Naive thymus-derived CD4-positive, alpha-beta T cell (primary cell): ENCODE measurements at regions not wholly inside any gene's neighbourhood (a gene's known extent, or its start where the extent isn't known, plus 50 kb on each side); places are given as distances from the start of the nearest gene placed in this dataset.

Experiments
- ATAC-seq: fragments of 150-1000 bp; cut with Tn5 transposase; 2 replicates; pipeline ENCODE4 v1.10.0; 2021; ENCODE audit warnings: mild to moderate bottlenecking, moderate library complexity
- CTCF ChIA-PET: fragments of 350-600 bp; sonication (Branson Sonifier 250); formaldehyde crosslinking; loops from one replicate; lab custom pipeline; 2021; ENCODE audit warnings: antibody characterized with exemption; lab: Charles Lee
- POLR2A ChIA-PET: fragments of 350-600 bp; sonication (Branson Sonifier 250); formaldehyde crosslinking; loops from one replicate; lab custom pipeline; 2021; ENCODE audit warnings: antibody characterized with exemption, inconsistent platforms; lab: Charles Lee
- DNase-seq, 9 donors: peaks; one replicate each; pipeline versions ENCODE4 v3.0.0 to v3.0.0-alpha.2; 2020 to 2022; ENCODE audit warnings: mixed read lengths in 1 of 9
- H3K27ac ChIP-seq: one replicate; pipeline ENCODE4 v1.7.0; 2013; ENCODE audit warnings: mild to moderate bottlenecking, low read depth, low read length, moderate library complexity
- H3K27me3 ChIP-seq, 2 donors: one replicate each; pipeline ENCODE4 v1.7.0; 2013; ENCODE audit warnings: low read length in 2 of 2, mild to moderate bottlenecking in 2 of 2, moderate library complexity in 2 of 2; ENCODE audit not compliant: control insufficient read depth in 2 of 2, insufficient read depth in 2 of 2
- H3K36me3 ChIP-seq, 3 experiments: 1 replicate in 2 of 3; 2 replicates in 1 of 3; pipeline ENCODE4 v1.7.0; 2013; ENCODE audit warnings: low read length in 3 of 3, mild to moderate bottlenecking in 3 of 3, moderate library complexity in 1 of 3; ENCODE audit not compliant: insufficient read depth in 3 of 3, control insufficient read depth in 2 of 3
- H3K4me1 ChIP-seq, 2 donors: one replicate each; pipeline ENCODE4 v1.7.0; 2013; ENCODE audit warnings: low read length in 2 of 2, mild to moderate bottlenecking in 2 of 2, moderate library complexity in 1 of 2; ENCODE audit not compliant: control insufficient read depth in 2 of 2, insufficient read depth in 2 of 2
- H3K4me3 ChIP-seq: 2 replicates; pipeline ENCODE4 v1.7.0; 2013; ENCODE audit warnings: mild to moderate bottlenecking, low read length
- H3K9me3 ChIP-seq, 3 experiments: 1 replicate in 2 of 3; 2 replicates in 1 of 3; pipeline ENCODE4 v1.7.0; 2013; ENCODE audit warnings: low read length in 3 of 3; ENCODE audit not compliant: control insufficient read depth in 2 of 3
- H3K27ac Mint-ChIP-seq, 9 donors: one replicate each; pipeline ENCODE4 v1.8.0; 2020 to 2022; ENCODE audit warnings: mixed read lengths in 9 of 9, mild to moderate bottlenecking in 8 of 9, moderate library complexity in 5 of 9, inconsistent platforms in 2 of 9
- H3K27me3 Mint-ChIP-seq, 5 donors: one replicate each; pipeline ENCODE4 v1.8.0; 2021 to 2022; ENCODE audit warnings: mixed read lengths in 5 of 5, mild to moderate bottlenecking in 1 of 5
- H3K36me3 Mint-ChIP-seq, 5 donors: one replicate each; pipeline ENCODE4 v1.8.0; 2020 to 2022; ENCODE audit warnings: mixed read lengths in 5 of 5, mild to moderate bottlenecking in 3 of 5, inconsistent platforms in 1 of 5
- H3K4me1 Mint-ChIP-seq, 7 donors: one replicate each; pipeline ENCODE4 v1.8.0; 2020 to 2022; ENCODE audit warnings: mixed read lengths in 7 of 7, mild to moderate bottlenecking in 3 of 7, inconsistent platforms in 1 of 7
- H3K4me3 Mint-ChIP-seq, 10 donors: one replicate each; pipeline ENCODE4 v1.8.0; 2020 to 2022; ENCODE audit warnings: mild to moderate bottlenecking in 10 of 10, mixed read lengths in 10 of 10, moderate library complexity in 6 of 10, inconsistent platforms in 2 of 10
- H3K9me3 Mint-ChIP-seq, 11 donors: one replicate each; pipeline ENCODE4 v1.8.0; 2020 to 2022; ENCODE audit warnings: mixed read lengths in 11 of 11, mild to moderate bottlenecking in 4 of 11, inconsistent platforms in 1 of 11, moderate library complexity in 1 of 11
- intact Hi-C, 2 donors: fragments of 100-400 bp; cut with micrococcal nuclease; formaldehyde crosslinking; loops; one replicate each; pipeline ENCODE4 v1.15.1; 2023

- peaks cover 0 to 10% (median 3%) of the 10 kb centered on the region in 11 donors for H3K9me3 Mint-ChIP-seq
These were observed 701.3 kb downstream of the TBC1D32 start for GRCh38 chr6:120632975-120633374.

GRCh38 chr6:120627612-120628011, 706.7 kb downstream of the TBC1D32 start:
- Histone ChIP-seq H3K9me3 (no peaks in the 10 kb centered on the region), H3K4me1 (no peaks in the 10 kb centered on the region), H3K27me3 (no peaks in the 10 kb centered on the region), H3K27ac (no peak overlapping the region), H3K4me3 (no peak overlapping the region), H3K36me3 (no peaks in the 10 kb centered on the region)
- Mint-ChIP-seq H3K27me3 (no peaks in the 10 kb centered on the region), H3K9me3 (peaks cover 0 to 11% (median 4%) of the 10 kb centered on the region in 11 donors), H3K4me3 (no peak overlapping the region), H3K36me3 (no peaks in the 10 kb centered on the region), H3K4me1 (no peaks in the 10 kb centered on the region), H3K27ac (no peak overlapping the region)
- intact Hi-C loops: no loop called here
- DNase-seq (no peak), ATAC-seq (no peak)
- CTCF ChIA-PET: no interaction called here
- POLR2A ChIA-PET: no interaction called here

More at GRCh38 chr6:120632975-120633374, 701.3 kb downstream of the TBC1D32 start:
- Mint-ChIP-seq H3K36me3 (no peaks in the 10 kb centered on the region), H3K27me3 (no peaks in the 10 kb centered on the region), H3K27ac (no peak overlapping the region), H3K4me3 (no peak overlapping the region), H3K4me1 (no peaks in the 10 kb centered on the region)
- no peaks in the 10 kb centered on the region for H3K27me3 ChIP-seq
- H3K36me3 ChIP-seq: no peaks in the 10 kb centered on the region
- intact Hi-C loops: no loop called here
- no peak overlapping the region for H3K4me3 ChIP-seq
- H3K27ac ChIP-seq: no peak overlapping the region
- POLR2A ChIA-PET: no interaction called here
- ATAC-seq (no peak), DNase-seq (no peak)
- CTCF ChIA-PET: no interaction called here
- no peaks in the 10 kb centered on the region for H3K4me1 ChIP-seq
- H3K9me3 ChIP-seq: no peaks in the 10 kb centered on the region

DNA sequence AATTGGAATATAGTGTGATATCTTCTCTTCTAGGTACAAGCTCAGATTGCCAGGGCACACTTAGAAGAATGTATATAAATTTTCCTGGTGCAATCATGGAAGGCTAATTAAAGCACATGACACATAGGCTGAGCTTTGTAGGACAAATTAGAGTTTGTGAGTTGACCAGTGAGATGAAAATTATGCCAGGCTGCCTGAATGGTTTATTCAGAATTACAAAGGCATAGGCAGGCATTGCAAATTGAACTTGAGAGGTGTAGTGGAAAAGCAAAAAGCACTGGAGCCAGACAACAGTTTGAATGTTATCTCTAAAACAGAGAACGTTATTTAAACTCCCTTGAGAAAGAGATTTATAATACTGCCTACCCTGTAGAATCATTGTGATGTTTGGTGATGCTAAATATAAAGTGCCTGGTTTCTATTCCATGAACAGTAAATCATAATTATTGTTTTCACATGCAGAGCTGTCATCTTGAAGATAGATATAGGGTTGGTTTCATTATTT, 712.1 kb downstream of the TBC1D32 start:
- no peaks in the 10 kb centered on the region for H3K27me3 ChIP-seq
- Mint-ChIP-seq H3K4me3 (no peak overlapping the region), H3K27ac (no peak overlapping the region), H3K36me3 (no peaks in the 10 kb centered on the region), H3K27me3 (no peaks in the 10 kb centered on the region), H3K9me3 (peaks cover 0 to 7% (median 0%) of the 10 kb centered on the region in 11 donors), H3K4me1 (no peaks in the 10 kb centered on the region)
- no peaks in the 10 kb centered on the region for H3K9me3 ChIP-seq
- no peaks in the 10 kb centered on the region for H3K4me1 ChIP-seq
- no peak overlapping the region for H3K27ac ChIP-seq
- no peak for DNase-seq
- no peak for ATAC-seq
- no peak overlapping the region for H3K4me3 ChIP-seq
- ChIA-PET POLR2A (no interaction called here), CTCF (no interaction called here)
- H3K36me3 ChIP-seq: no peaks in the 10 kb centered on the region
- intact Hi-C loops: no loop called here

- ATAC-seq: no peak
- Mint-ChIP-seq H3K9me3 (peaks cover 0 to 10% (median 0%) of the 10 kb centered on the region in 11 donors), H3K4me1 (no peaks in the 10 kb centered on the region), H3K4me3 (no peak overlapping the region), H3K36me3 (no peaks in the 10 kb centered on the region), H3K27me3 (no peaks in the 10 kb centered on the region), H3K27ac (no peak overlapping the region)
- no peaks in the 10 kb centered on the region for H3K4me1 ChIP-seq
- POLR2A ChIA-PET: no interaction called here
- H3K4me3 ChIP-seq: no peak overlapping the region
- CTCF ChIA-PET: no interaction called here
- H3K27ac ChIP-seq: no peak overlapping the region
- H3K9me3 ChIP-seq: no peaks in the 10 kb centered on the region
- intact Hi-C loops: no loop called here
- no peaks in the 10 kb centered on the region for H3K36me3 ChIP-seq
- DNase-seq: no peak
- H3K27me3 ChIP-seq: no peaks in the 10 kb centered on the region
These were observed 713.4 kb downstream of the TBC1D32 start for GRCh38 chr6:120620900-120621299.

- no peak overlapping the region for H3K4me3 Mint-ChIP-seq
- no peaks in the 10 kb centered on the region for H3K9me3 ChIP-seq
- ATAC-seq: no peak
- no peaks in the 10 kb centered on the region for H3K4me1 Mint-ChIP-seq
- intact Hi-C loops: no loop called here
- no peak overlapping the region for H3K27ac ChIP-seq
- ChIA-PET POLR2A (no interaction called here), CTCF (no interaction called here)
- no peaks in the 10 kb centered on the region for H3K4me1 ChIP-seq
- no peak for DNase-seq
- H3K36me3 Mint-ChIP-seq: no peaks in the 10 kb centered on the region
- H3K36me3 ChIP-seq: no peaks in the 10 kb centered on the region
- peaks cover 0 to 7% (median 0%) of the 10 kb centered on the region in 11 donors for H3K9me3 Mint-ChIP-seq
- no peaks in the 10 kb centered on the region for H3K27me3 Mint-ChIP-seq
- no peak overlapping the region for H3K27ac Mint-ChIP-seq
- H3K27me3 ChIP-seq: no peaks in the 10 kb centered on the region
- no peak overlapping the region for H3K4me3 ChIP-seq
These were observed 719.0 kb downstream of the TBC1D32 start for GRCh38 chr6:120615238-120615637.

DNA sequence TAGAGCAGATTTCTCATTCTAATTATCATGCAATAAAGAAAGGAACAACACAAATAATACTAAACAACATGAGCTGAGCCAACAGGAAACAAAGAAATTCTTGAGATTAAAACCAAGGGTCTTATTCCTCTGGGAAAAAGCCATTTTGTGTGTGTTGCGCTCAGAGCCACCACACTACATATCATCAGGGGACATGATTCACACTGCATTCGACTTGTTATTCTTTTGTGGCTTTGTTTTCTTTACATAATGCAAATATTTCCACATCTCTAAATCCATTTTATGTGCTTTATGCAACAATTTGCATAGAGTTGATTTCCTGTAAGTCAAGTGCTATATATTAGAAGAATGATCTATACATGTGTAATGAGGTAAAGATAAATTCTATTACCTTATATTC, 719.6 kb downstream of the TBC1D32 start:
- Mint-ChIP-seq H3K4me3 (no peak overlapping the region), H3K9me3 (peaks cover 0 to 7% (median 0%) of the 10 kb centered on the region in 11 donors), H3K27me3 (no peaks in the 10 kb centered on the region), H3K36me3 (no peaks in the 10 kb centered on the region), H3K4me1 (no peaks in the 10 kb centered on the region), H3K27ac (no peak overlapping the region)
- DNase-seq (no peak), ATAC-seq (no peak)
- no peak overlapping the region for H3K4me3 ChIP-seq
- H3K4me1 ChIP-seq: no peaks in the 10 kb centered on the region
- no peaks in the 10 kb centered on the region for H3K36me3 ChIP-seq
- ChIA-PET CTCF (no interaction called here), POLR2A (no interaction called here)
- H3K27ac ChIP-seq: no peak overlapping the region
- intact Hi-C loops: no loop called here
- no peaks in the 10 kb centered on the region for H3K27me3 ChIP-seq
- no peaks in the 10 kb centered on the region for H3K9me3 ChIP-seq

DNA sequence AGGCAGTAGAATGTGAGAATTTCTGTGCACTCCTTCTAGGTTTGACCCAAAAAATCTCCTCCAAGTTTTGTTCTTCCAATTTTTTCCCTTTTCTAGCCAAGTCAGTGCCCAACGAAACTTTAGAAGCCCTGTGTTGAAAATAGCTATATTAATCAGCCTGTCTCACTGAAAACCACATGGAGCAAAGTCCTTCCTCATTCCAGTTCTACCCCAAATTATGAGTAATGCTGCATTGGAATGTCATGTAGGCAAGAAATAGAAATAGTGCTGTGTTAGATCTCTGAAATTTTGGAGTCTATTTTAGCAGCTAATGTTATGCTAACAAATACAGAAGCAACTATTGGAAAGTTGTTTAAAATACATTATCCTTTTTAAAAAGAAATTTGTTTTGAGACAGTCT, 725.5 kb downstream of the TBC1D32 start:
- ATAC-seq: no peak
- Histone ChIP-seq H3K4me1 (no peaks in the 10 kb centered on the region), H3K27me3 (no peaks in the 10 kb centered on the region), H3K27ac (no peak overlapping the region), H3K36me3 (no peaks in the 10 kb centered on the region), H3K9me3 (no peaks in the 10 kb centered on the region), H3K4me3 (no peak overlapping the region)
- CTCF ChIA-PET: interaction anchor here (0.6 kb wide), 1 partner anchor 9 kb away, joined by 3 read pairs; no protein-coding TSS in a partner anchor
- POLR2A ChIA-PET: no interaction called here
- no peak overlapping the region for H3K4me3 Mint-ChIP-seq
- no peaks in the 10 kb centered on the region for H3K27me3 Mint-ChIP-seq
- H3K27ac Mint-ChIP-seq: no peak overlapping the region
- H3K36me3 Mint-ChIP-seq: no peaks in the 10 kb centered on the region
- intact Hi-C loops: no loop called here
- H3K9me3 Mint-ChIP-seq: no peaks in the 10 kb centered on the region
- DNase-seq: no peak
- no peaks in the 10 kb centered on the region for H3K4me1 Mint-ChIP-seq
